NCI-H2227 (cell line): ENCODE measurements at regions not wholly inside any gene's neighbourhood (a gene's known extent, or its start where the extent isn't known, plus 50 kb on each side); places are given as distances from the start of the nearest gene placed in this dataset.
"Not testable (repeated sequence)": the region's sequence is repeated elsewhere in the genome, so short reads cannot be mapped to it uniquely, and the experiment has no call there.

Source experiments
- DNase-seq: peaks from one replicate; lab custom pipeline; 2025; ENCODE audit not compliant: unreplicated experiment; lab: John Stamatoyannopoulos, UW

DNA sequence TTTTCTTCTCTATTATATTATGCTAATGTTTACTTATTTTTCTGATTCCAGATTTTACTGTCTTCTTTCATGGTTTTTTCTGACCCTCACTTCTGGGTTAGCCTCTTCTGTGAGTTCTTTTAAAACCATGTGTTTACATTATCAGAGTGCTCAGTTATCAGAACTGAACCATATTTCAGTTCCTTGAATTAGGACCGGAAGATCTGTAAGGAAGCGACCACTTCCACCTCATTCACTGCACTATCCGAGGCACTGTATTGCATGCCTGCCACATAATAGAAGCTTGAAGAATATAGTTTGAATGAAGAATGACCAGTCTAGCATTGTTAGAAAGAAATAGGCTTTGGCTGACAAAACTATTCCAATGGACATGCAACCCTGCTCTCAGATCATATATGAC lies 281.0 kb upstream of the DEPDC1 start:
- no peak for DNase-seq

DNA sequence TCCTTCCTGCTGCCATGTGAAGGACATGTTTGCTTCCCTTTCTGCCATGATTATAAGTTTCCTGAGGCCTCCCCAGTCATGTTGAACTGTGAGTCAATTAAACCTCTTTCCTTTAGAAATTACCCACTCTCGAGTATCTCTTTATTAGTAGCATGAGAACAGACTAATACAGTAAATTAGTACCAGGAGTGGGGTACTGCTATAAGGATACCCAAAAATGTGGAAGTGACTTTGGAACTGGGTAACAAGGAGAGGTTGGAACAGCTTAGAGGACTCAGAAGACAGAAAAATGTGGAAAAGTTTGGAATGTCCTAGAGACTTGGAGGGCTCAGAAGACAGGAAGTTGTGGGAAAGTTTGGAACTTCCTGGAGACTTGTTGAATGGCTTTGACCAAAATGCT lies 283.0 kb upstream of the DEPDC1 start:
- not testable (repeated sequence) for DNase-seq

DNA sequence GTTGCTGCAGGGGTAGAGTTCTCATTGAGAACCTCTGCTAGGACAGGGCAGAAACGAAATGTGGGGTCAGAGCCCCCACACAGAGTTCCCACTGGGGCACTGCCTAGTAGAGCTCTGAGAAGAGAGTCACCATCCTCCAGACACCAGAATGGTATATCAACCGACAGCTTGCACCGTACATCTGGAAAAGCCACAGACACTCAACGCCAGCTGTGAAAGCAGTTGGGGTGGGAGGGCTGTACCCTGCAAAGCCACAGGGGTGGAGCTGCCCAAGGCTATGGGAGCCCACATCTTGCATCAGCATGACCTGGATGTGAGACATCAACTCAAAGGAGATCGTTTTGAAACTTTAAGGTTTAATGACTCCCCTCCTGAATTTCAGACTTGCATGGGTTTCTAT lies 284.0 kb upstream of the DEPDC1 start:
- DNase-seq = no peak

DNA sequence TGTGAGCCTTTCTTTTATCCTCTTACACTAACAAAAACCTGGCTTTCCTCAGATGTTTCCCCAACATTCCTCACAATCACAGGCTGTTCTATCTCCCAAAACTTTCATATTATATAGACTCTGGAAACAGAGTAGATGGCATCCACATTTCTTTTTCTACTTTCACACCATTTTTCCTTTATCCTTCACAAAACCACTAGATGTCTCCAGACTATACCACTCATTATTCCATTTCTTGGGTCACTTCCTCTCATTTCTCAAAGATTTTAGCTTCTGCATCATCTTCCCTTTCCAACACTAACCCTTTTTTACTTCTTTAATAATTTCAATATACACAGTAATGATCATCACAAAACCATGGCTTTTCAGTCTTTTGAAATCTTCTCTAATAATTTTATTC lies 286.0 kb upstream of the DEPDC1 start:
- no peak for DNase-seq

DNA sequence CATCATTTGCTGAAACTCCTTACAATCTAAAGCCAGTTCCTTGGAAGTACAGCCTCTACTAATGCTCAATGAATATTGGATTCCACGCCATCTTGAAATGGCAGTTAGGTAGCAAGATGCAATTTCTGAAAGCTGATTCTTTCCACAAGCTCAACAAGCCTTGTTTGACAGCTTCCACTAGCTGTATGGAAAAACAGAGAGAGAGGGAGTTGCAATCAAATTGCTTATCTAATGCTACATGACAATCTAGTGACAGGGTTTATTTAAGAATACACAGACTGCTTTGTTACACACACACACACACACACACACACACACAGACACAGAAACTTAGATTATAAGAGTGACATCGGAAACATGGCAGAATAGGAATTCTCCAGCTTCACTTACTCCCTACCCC lies 288.4 kb upstream of the DEPDC1 start:
- no peak for DNase-seq

DNA sequence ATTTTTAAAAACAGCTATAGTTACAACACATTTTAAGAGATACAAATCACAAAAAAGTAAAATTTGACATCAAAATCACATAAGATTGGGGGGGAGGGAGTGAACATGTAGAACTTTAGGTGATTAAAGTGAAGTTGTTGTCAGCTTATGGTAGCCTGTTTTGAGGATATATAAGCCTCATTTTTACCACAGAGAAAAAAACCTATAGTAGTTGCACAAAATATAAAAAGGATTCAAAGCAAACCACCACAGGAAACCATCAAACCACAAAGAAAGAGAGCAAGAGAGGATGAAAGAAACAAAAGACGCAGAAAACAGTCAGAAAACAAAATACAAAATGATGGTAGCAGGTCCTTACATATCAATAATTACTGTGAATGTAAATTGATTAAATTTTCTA lies 291.9 kb upstream of the DEPDC1 start:
- DNase-seq = no peak

DNA sequence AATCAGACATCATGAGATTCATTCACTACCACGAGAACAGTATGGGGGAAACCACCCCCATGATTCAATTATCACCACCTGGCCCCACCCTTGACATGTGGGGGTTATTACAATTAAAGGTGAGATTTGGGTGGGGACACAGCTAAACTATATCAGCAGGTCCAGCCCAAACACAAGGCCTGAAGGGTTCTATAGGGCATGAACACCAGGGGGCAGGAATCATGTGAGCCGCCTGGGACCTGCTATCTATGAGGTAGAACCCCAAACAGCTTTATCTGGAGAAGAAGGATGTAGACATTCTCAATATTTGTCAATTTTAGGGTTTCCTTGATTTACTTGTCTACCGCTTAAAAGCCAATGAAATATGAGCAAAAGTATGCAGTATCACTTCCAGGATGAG lies 294.9 kb upstream of the DEPDC1 start:
- DNase-seq = no peak

DNA sequence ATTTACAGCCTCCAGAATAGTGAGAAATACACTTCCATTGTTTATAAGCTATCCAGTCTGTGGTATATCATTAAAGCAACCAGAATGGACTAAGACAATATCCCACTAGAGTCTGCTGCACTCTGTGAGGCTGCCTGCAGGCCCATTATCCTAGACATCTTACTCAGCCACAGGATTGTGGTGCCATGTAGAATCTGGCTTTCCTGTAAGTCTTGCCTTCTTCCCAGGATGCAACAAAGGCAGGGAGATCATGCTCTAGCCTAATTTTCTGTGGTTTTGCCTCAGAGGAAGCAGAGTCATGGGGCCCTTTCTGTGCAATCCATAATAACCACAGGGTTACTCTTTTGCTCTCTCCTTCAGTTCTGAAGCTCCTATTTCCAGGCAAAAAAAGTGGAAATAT lies 299.1 kb upstream of the DEPDC1 start:
- DNase-seq = no peak

DNA sequence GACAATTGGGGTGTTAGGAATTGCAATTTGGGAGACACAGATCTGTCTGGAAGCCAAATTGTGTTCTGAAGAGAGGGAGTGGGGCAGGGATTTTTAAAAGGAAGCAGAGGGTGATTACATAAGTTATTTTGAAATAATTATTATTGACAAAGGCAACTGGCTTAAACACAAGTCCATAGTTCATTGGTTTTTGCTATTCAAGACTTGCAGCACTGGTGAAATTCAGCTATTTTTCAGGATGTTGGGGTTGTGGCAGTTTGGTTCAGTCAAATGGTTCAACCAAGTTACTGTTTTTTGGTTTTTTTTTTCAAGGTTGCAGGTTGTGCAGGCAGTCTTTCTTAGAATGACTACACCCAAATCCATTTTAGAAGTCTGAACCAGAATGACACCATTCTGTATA lies 300.0 kb upstream of the DEPDC1 start:
- no peak for DNase-seq

DNA sequence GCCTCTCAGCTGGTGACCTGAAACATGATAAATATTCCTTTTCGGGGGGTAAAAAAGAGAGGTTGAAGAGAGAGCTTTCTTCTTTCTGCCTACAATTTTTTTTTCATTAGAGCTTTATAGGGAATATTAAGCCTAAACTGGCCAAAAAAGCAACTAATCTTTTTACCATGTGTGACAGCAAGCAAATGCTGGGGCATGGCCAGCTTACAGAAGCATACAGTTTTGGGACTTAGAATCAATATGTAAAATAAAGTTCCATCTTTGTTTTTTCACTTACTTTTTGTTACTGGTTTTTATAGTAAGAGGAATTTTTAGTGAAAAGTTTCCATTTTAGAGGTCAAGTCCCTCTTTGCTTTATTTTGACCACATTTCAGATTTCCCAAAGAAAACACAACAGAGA lies 301.2 kb upstream of the DEPDC1 start:
- DNase-seq = no peak

DNA sequence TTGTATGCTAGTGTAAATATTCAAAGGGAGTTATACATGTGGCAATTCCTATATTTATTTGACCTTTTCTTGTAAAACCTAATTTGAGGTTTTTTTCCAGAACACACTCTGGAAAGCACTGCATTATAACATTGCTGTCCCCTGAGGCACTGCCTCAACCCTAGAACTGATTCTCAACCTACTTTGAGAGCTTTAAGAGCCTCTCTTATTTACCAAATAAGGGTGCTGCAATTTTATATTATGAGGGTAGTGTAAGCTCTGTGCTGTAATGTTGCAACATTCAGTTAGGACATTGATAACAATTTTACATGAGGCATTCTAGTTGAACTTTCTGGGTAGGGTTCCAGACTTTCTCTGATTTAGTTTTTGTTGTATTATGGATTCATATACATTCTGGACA lies 302.2 kb upstream of the DEPDC1 start:
- no peak for DNase-seq

DNA sequence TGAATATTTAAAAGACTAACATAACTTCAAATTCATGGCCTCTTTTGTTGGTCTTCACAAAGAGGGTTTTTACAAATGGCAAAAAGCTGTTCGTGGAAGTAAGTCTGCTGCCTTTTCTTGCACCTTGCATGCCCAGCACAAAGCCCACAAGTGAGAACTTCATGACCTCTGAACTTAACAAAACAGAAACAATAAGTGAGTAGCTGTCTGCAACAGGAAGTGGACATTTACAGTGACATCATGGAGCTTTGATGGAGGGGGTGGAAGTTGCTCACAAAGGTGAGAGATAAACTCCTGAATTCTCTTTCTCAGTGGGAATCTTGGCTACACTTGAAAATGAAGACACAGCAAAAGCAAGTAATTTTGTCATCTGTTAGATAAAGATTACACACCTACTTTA lies 303.3 kb upstream of the DEPDC1 start:
- no peak for DNase-seq

DNA sequence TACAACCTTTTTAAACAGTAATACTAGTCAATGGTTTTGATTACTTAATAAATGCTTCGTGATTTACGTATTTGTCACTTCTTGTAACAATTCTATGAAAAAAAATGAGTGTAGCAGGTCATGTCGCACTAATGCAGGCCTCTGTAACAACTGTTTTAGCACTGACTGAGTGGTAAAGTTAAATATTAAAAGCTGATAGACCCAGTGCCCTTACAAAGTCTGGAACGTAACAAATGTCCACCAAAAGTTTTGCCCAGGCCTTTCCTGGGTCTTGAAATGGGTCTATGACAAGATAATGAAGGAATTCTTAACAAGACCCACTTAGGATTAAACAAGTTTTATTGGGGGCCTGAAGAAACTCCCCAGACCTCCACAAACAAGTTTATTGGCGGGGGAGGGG lies 304.6 kb upstream of the DEPDC1 start:
- DNase-seq = no peak

DNA sequence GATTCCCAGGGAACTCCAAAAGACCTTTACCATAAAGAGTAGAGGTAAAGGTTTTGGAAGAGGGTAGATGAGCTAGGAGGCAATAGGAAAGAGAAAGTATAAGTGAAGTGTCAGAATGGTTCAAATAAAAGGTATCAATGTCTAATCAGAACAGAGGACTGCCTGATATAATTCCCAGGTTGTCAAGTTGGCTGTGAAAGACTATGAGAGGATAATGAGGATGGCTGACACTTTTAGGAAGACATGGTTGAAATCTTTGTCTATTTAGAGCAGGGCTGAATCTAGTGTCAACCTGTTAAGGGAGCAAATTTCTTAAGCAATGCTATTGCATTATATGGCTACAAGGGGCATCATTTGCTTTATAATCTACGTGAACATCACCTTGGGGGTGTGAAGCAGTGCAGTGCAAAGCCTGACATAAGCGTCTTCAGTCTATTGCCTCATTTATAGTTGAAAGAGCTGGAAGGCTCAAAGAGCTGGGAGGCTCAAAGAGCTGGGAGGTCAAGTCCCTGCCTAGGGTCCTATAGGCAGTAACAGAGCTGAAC lies 308.3 kb upstream of the DEPDC1 start:
- DNase-seq = no peak

DNA sequence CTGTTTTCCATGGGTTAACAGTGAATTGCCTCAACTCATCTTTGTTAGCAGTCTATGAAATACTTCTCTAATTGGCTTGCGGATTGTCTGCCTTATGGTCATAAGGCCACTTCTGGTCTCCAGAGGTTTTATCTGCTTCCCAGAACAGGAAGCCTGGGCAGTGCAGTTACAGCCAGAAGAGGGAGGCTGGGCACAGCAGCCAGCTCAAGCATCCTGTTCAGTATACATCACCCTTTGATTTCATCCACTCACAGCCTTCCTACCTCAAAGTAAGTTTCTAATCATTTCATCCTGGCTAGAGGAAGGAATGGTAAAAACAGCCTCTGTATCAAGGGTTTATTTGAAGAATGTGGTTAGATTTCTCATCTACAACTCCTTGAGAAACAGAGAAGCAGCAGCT lies 311.5 kb upstream of the DEPDC1 start:
- DNase-seq = no peak

DNA sequence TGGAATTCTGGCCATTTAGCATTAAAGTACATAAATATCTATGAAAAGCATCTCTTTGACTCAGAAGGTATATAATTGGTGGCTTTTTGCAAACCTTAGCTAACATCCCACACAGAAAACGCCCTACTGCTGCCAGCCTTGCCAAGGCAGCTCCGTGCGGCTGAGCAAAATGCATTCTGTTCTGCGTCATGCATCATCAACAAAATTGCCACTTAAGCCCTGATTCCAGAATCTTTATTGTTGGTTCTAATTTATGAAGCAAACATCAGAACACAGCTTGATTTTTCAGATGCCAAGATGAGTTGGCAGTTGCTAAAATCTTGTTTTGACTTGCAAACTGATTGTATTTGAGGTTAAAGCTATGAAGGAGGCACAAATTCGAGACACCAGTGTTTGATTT lies 314.9 kb upstream of the DEPDC1 start:
- DNase-seq = peak; percentile 24

DNA sequence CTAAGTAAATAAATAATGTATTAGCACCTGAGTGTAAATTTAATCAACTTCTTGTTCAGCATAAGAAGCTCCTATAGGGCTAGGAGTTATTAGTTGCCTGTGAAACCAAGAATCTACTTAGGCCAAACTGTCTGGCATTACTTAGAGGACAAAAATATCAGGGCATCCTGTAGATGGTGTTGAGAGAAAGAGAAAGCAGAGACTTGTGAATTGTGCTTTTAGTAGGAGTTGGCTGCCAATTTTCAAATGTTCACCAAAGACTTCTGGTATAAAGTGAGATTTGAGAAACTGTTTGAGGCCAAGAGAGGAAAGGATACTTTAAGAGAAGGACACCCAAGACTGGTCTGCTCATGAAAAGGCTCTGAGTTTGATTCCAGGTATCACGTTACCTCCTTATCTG lies 315.5 kb upstream of the DEPDC1 start:
- DNase-seq = no peak

DNA sequence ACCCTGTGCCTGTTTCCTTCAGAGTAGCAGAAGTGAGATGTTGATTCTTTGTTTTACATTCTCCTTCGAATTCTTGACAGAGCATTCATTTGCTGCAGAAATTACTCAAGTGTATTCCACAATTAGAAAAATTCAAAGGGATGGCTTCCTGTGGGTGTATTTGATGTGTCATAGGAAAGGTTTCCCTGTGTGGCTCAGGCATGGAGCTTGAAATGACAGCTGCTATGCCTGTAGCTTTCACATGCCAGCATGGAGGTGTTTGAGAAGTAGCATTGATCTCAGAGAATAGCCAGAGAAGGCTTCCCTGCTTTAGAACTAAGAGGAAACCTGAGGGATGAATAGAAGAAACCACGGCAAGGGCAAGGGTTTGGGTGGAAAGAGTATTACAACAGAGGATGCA lies 317.2 kb upstream of the DEPDC1 start:
- no peak for DNase-seq

DNA sequence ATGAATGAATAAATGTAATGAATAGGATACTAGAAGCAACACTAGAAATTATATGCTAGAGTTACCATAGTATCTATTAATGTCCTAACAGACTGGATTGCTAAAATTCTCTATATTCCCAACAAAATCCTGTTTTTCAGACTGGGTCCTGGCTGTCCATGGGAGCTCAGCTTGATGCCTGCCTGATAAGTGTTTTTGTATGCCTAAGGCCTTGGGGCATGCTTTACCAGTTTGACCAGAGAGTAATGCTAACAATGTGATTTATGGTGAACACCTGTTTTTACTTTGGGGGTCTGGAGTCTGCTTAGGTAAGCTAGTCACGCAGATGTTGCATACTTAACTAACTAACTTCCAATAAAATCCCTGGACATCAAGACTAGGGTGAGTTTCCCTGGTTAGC lies 318.8 kb upstream of the DEPDC1 start:
- no peak for DNase-seq

DNA sequence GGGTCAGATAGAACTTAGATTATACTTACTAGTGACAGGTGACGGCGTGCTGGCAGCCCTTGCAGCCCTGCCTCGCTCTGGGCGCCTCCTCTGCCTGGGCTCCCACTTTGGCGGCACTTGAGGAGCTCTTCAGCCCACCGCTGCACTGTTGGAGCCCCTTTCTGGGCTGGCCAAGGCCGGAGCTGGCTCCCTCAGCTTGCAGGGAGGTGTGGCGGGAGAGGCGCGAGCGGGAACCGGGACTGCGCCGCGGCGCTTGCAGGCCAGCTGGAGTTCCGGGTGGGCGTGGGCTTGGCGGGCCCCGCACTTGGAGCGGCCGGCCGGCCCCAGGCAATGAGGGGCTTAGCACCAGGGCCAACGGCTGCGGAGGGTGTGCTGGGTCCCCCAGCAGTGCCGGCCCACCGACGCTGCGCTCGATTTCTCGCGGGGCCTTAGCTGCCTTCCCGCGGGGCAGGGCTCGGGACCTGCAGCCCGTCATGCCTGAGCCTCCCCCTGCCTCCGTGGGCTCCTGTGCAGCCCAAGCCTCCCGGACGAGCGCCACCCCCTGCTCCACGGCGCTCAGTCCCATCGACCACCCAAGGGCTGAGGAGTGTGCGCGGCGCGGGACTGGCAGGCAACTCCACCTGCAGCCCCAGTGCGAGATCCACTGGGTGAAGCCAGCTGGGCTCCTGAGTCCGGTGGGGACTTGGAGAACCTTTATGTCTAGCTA lies 320.8 kb upstream of the DEPDC1 start:
- not testable (repeated sequence) for DNase-seq

DNA sequence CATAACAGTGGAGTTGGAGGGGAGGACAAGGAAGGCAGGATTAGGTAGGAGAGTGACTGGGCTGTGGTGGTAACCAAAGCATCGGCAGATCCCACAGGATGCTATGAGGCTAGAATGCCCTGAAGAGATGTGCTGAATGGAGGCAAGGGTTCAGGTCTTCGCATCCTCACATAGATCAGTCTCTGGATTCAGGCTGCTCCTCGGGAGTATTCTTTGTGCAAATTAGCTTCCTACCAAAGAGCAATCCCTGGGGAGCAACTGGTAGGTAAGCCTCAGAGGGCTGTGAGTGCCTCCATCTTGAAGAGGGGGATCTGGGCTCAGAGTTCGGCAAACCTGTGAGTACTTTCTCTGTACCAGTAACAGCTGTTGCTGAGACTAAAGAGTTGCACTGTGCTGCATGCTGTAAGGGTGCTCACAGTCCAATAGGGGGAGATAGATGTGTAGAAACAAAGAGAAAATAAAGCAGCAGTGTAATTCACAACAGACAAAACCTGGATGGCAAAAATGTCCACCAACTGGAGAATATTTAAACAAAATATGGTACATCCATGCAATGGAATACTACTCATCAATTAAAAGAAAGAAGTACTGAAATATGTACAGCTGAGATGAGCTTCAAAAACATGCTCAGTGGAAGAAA lies 322.4 kb upstream of the DEPDC1 start:
- no peak for DNase-seq

DNA sequence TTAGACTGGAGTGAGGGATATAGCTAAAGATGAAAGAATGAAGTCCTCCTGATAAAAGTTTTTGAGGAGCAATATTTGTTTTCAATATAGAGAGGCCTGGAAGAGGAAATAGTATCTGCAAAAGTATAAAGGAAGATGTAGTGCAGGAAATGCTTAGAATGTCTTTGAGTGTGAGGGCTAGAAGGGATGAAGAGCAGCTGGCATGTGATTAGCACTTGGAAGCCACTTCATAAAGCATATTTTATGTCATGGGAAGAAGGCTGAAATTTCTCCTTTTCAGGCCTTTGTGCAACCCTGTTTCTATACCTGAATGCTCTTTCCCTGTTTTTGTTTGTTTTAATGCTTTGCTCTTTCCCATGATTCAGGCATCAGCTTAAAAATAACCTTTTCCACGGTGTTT lies 323.3 kb upstream of the DEPDC1 start:
- no peak for DNase-seq

DNA sequence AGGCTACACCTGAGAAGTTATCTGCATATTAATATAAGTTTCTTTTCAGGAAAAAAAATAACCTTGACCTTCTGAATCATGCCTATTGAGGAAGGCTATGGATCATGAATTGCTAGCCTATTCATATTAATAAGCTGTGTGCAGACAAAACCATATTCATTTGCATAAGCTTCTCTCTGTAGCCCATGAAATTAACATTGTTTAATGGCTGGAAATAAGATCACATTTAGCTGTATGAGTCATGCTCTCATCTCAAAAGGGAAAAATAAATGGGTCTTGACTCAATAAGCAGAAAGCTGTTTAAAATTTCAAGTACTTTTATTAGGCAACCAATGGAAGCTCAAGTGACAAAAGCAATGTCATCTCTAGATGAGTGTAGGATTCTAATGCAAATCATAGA lies 330.0 kb upstream of the DEPDC1 start:
- no peak for DNase-seq
